GM18951 (cell line): ENCODE measurements at regions not wholly inside any gene's neighbourhood (a gene's known extent, or its start where the extent isn't known, plus 50 kb on each side); places are given as distances from the start of the nearest gene placed in this dataset.
"Not testable (repeated sequence)": the region's sequence is repeated elsewhere in the genome, so short reads cannot be mapped to it uniquely, and the experiment has no call there.

ENCODE experiments used
- POLR2A ChIP-seq: IDR thresholded peaks from 4 replicates; pipeline ENCODE4 v1.6.1; 2011; ENCODE audit warnings: mild to moderate bottlenecking; ENCODE audit not compliant: insufficient read length, insufficient read depth; ENCODE audit errors: extremely low read depth
- in situ Hi-C: fragments of 300-500 bp; cut with MboI; formaldehyde crosslinking; loops from one replicate; pipeline ENCODE4 v1.12.0; 2022; ENCODE audit warnings: low sequenced_read_pairs, mixed read lengths, inconsistent platforms; ENCODE audit not compliant: unreplicated experiment

GRCh38 chr21:35814858-35815619 is 245.3 kb downstream of the SETD4 start:
- TF ChIP-seq POLR2A: no peak
- in situ Hi-C loops: no loop called here

- in situ Hi-C loops: no loop called here
- TF ChIP-seq POLR2A: no peak
Measured at GRCh38 chr21:35812679-35813078, 247.6 kb downstream of the SETD4 start.

GRCh38 chr21:35811191-35811806 is 249.0 kb downstream of the SETD4 start:
- in situ Hi-C loops: no loop called here
- no peak for TF ChIP-seq POLR2A

GRCh38 chr21:35810431-35810970 is 249.8 kb downstream of the SETD4 start:
- TF ChIP-seq POLR2A: no peak
- in situ Hi-C loops: no loop called here

- in situ Hi-C loops: no loop called here
- TF ChIP-seq POLR2A: no peak
Measured at GRCh38 chr21:35801391-35801790, 258.9 kb downstream of the SETD4 start.

GRCh38 chr21:35800796-35801385 is 259.4 kb downstream of the SETD4 start:
- in situ Hi-C loops: not testable (repeated sequence)

- in situ Hi-C loops: no loop called here
Measured at GRCh38 chr21:35796844-35797243, 263.5 kb downstream of the SETD4 start.

GRCh38 chr21:35794527-35794926 is 265.8 kb downstream of the SETD4 start:
- in situ Hi-C loops: not testable (repeated sequence)

More at GRCh38 chr21:35796844-35797243, 263.5 kb downstream of the SETD4 start:
- TF ChIP-seq POLR2A: no peak

GRCh38 chr21:35792569-35793305 is 267.6 kb downstream of the SETD4 start:
- TF ChIP-seq POLR2A: no peak
- in situ Hi-C loops: no loop called here

GRCh38 chr21:35791541-35792325 is 268.6 kb downstream of the SETD4 start:
- TF ChIP-seq POLR2A: no peak
- in situ Hi-C loops: no loop called here

- in situ Hi-C loops: no loop called here
- TF ChIP-seq POLR2A: no peak
Measured at GRCh38 chr21:35783721-35784120, 276.6 kb downstream of the SETD4 start.

- no peak for TF ChIP-seq POLR2A
- in situ Hi-C loops: no loop called here
Measured at GRCh38 chr21:35782667-35783066, 277.7 kb downstream of the SETD4 start.
